Right renal pelvis (tissue), 4 donors: ENCODE measurements at regions not wholly inside any gene's neighbourhood (a gene's known extent, or its start where the extent isn't known, plus 50 kb on each side); places are given as distances from the start of the nearest gene placed in this dataset.

Source experiments
- DNase-seq, 4 donors: peaks; one replicate each; pipeline ENCODE4 v3.0.0-alpha.2; 2013; ENCODE audit warnings: low read depth in 4 of 4, low spot score in 3 of 4, missing footprints in 1 of 4

GRCh38 chr6:92559003-92559402 is 860.4 kb downstream of the EPHA7 start:
- no peak for DNase-seq

- no peak for DNase-seq
These were observed 868.9 kb downstream of the EPHA7 start for GRCh38 chr6:92550501-92550900.

- DNase-seq, result no peak
These were observed 873.5 kb downstream of the EPHA7 start for GRCh38 chr6:92545861-92546260.

GRCh38 chr6:92541448-92542060 is 877.8 kb downstream of the EPHA7 start:
- DNase-seq, result no peak

GRCh38 chr6:92538926-92539325 is 880.4 kb downstream of the EPHA7 start:
- no peak for DNase-seq

- no peak for DNase-seq
These were observed 881.1 kb downstream of the EPHA7 start for GRCh38 chr6:92538275-92538674.

- no peak for DNase-seq
These were observed 885.2 kb downstream of the EPHA7 start for GRCh38 chr6:92534109-92534508.

- DNase-seq, result no peak
These were observed 896.8 kb downstream of the EPHA7 start for GRCh38 chr6:92522589-92522988.

- no peak for DNase-seq
These were observed 897.8 kb downstream of the EPHA7 start for GRCh38 chr6:92521553-92521952.

GRCh38 chr6:92510137-92510536 is 909.2 kb downstream of the EPHA7 start:
- DNase-seq, result no peak

GRCh38 chr6:92507552-92507951 is 911.8 kb downstream of the EPHA7 start:
- DNase-seq, result no peak

- no peak for DNase-seq
These were observed 914.9 kb downstream of the EPHA7 start for GRCh38 chr6:92504509-92504908.

- DNase-seq, result no peak
These were observed 922.1 kb downstream of the EPHA7 start for GRCh38 chr6:92497281-92497680.

- no peak for DNase-seq
These were observed 922.8 kb downstream of the EPHA7 start for GRCh38 chr6:92496527-92496926.

GRCh38 chr6:92495242-92495641 is 924.1 kb downstream of the EPHA7 start:
- no peak for DNase-seq

GRCh38 chr6:92485487-92485886 is 933.9 kb downstream of the EPHA7 start:
- no peak for DNase-seq

GRCh38 chr6:92479831-92480230 is 939.5 kb downstream of the EPHA7 start:
- DNase-seq, result no peak

- no peak for DNase-seq
These were observed 946.3 kb downstream of the EPHA7 start for GRCh38 chr6:92473056-92473455.

- DNase-seq, result no peak
These were observed 950.1 kb downstream of the EPHA7 start for GRCh38 chr6:92469186-92469828.

- no peak for DNase-seq
These were observed 951.3 kb downstream of the EPHA7 start for GRCh38 chr6:92468066-92468465.

GRCh38 chr6:92460133-92460532 is 959.2 kb downstream of the EPHA7 start:
- DNase-seq, result no peak

GRCh38 chr6:92459606-92460005 is 959.8 kb downstream of the EPHA7 start:
- no peak for DNase-seq

GRCh38 chr6:92446052-92446451 is 973.3 kb downstream of the EPHA7 start:
- no peak for DNase-seq
